GM18861 (cell line): ENCODE measurements at regions not wholly inside any gene's neighbourhood (a gene's known extent, or its start where the extent isn't known, plus 50 kb on each side); places are given as distances from the start of the nearest gene placed in this dataset.

Experiments
- ATAC-seq: cut with Tn5 transposase; IDR thresholded peaks from one replicate; pipeline ENCODE4 v1.9.1; 2021; ENCODE audit not compliant: unreplicated experiment

GRCh38 chr9:18067548-18068120 lies 406.3 kb upstream of the ADAMTSL1 start:
- no peak for ATAC-seq

DNA sequence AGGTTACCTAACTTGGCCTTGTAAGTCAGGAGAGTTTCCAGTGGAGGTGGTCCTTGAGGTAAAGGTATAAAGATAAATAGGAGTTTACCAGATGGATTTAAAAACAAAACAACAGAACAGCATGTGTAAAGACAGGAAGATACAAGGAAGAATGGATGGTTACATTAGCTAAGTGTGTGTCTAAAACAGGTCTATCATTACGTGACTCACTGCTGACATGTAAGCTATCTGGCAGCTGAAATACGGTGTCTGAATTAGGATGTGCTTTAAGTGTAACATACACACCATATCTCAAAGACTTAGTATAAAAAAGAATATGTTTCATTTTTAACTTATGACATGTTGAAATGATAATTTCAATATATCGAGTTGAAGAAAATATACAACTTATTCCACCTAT lies 405.1 kb upstream of the ADAMTSL1 start:
- no peak for ATAC-seq

- ATAC-seq = no peak
Observed at GRCh38 chr9:18071651-18072060, 402.3 kb upstream of the ADAMTSL1 start.

DNA sequence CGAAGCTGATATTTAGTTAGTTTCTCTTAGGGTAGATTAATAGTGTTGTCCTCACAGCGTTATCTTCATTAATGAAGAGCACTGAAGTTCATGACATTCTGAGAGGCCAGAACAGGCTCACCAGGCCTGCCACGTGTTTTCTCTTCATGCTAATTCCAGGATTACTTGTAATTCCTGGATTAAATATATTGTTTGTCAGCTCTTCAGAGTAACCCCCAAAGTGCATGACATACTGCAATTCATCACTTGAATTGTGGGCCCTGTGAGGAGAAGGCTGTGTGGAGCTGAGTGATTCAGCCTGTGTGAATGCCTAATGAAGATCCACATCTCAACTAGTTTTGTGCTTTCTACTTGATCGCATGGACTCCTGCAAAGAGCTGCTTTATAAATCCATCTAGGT lies 401.0 kb upstream of the ADAMTSL1 start:
- ATAC-seq = no peak

DNA sequence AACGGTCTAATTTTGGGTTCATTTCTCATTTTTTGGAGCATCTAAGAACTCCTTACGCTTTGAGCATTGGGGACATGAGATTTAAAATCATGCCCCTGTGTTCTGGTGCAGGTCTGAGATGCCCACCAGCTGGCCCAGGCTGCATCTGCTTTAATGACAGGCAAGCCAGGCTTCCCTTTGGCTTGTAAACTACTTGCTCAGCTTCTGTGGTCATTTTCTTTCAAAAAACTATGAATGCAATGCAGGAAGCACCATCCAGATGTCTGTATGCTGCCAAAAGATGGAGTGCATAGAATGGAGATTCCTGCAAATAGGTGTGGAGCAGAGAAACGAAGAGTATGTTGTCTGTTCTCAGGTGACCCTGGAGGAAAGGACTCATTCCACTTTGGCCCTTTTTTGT lies 399.9 kb upstream of the ADAMTSL1 start:
- ATAC-seq = no peak

DNA sequence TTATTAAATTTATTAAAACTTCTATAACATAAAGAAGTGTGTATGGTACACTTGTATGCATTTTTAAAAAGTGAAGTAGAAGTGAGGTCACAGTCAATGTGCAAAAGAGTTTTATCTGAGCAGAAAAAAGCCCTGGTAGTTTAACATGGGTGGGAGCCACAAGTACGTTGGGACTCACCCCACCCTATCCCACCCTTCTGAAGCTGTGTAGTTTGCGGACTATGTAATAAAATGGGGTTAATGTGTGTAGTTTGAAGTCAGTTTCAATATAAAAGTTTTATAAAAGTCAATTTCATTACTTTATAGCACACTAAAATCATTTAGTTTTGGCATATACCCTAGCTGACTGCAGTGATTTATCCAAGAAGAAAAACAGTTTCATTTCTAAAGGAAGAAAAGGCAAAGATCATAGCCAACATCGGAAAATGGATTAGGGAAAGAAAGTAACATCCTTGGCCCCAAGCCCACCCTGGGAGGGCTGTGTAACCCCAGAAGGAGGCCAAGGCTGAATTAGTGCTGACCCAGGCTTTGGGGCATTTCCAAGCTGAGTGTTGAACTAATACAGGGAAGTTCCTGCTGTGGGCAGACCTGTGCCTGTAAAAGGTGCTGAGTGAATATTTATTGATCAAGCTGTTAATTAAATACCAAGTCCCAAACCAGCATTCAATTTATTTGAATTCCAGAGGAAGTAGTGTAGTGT lies 398.6 kb upstream of the ADAMTSL1 start:
- no peak for ATAC-seq

GRCh38 chr9:18077941-18078678 lies 395.8 kb upstream of the ADAMTSL1 start:
- no peak for ATAC-seq

GRCh38 chr9:18092138-18092537 lies 381.8 kb upstream of the ADAMTSL1 start:
- no peak for ATAC-seq

DNA sequence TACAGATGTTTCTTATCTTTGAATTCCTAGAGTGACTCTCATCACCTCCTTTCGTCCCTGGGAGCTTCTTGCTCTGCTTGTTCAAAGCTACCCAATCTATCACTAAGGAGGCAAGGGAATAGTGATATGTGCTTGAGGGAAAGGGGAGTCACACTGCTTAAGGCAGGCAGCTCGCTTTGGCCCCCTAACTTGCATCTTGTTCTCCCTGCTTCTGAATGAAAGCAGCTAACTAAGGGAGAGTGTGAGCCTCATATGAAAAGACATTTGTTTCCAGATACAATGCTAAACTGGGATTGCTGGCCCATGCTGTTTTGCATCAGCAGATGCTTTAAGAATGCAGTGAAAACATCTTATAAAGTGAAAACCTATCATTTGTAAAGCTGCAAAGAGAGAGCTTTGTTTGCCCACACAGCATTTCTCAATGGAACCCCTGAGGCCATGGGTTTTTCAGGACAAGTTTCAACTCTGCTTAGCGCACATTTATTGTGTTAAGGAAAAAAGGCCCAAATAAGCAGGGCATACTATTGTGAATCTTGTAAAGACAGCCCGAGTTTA lies 367.9 kb upstream of the ADAMTSL1 start:
- no peak for ATAC-seq

GRCh38 chr9:18109675-18110074 lies 364.3 kb upstream of the ADAMTSL1 start:
- no peak for ATAC-seq

DNA sequence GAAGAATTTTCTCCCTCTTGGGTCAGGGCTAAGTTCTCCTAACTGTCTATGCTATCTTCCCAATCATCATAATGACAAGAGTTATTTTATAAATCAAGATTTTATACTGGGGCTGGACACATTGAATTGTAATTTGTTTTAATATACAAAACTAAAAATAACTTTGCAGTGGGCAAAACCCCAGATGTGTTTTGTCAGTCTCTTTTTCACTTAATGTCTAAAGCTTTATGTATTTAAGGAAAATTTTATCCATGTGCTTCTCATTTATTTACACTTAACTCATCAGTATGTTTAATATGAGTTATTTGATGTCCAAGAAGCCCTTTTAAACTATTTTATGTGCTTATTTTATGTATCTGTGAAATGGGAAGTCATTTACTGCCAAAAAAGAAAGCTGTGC lies 362.8 kb upstream of the ADAMTSL1 start:
- no peak for ATAC-seq

GRCh38 chr9:18114559-18115475 lies 359.1 kb upstream of the ADAMTSL1 start:
- no peak for ATAC-seq

GRCh38 chr9:18118268-18118667 lies 355.7 kb upstream of the ADAMTSL1 start:
- ATAC-seq = no peak

DNA sequence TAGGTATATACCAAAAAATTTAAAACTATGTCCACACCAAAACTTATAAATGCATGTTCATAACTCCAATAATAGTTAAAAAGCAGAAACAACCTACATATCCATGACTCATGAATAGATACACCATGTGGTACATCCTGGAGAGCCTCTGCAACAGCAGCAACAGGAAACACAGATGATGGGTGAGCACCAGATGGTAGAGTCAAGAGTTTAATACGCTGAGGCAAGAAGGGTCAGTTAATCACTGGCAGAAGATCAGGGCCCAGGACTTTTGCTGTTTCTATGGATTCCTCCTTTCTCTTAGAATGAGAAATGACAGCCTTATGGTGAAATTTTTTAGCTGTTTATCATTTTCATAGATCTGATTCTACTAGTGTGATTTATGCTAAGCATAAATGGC lies 351.8 kb upstream of the ADAMTSL1 start:
- no peak for ATAC-seq

DNA sequence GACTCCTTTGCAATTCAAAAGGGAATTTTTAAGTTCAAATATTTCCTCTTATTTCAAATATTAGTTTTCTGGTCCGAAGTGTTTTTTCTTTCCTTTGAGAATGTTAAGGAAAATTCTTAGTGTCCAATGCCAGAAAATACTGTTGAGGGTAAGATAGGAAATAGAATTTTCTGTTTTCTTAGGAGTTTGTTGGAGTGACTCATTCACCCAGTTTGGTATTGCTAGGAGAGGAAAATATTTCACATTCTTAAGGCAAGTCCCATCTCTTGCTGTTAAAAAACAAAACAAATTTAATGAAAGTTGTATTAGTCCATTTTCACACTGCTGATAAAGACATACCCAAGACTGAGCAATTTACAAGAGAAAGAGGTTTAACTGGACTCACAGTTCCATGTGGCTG lies 349.2 kb upstream of the ADAMTSL1 start:
- ATAC-seq = no peak

GRCh38 chr9:18126831-18127498 lies 347.0 kb upstream of the ADAMTSL1 start:
- ATAC-seq = no peak

GRCh38 chr9:18127499-18127875 lies 346.5 kb upstream of the ADAMTSL1 start:
- no peak for ATAC-seq

DNA sequence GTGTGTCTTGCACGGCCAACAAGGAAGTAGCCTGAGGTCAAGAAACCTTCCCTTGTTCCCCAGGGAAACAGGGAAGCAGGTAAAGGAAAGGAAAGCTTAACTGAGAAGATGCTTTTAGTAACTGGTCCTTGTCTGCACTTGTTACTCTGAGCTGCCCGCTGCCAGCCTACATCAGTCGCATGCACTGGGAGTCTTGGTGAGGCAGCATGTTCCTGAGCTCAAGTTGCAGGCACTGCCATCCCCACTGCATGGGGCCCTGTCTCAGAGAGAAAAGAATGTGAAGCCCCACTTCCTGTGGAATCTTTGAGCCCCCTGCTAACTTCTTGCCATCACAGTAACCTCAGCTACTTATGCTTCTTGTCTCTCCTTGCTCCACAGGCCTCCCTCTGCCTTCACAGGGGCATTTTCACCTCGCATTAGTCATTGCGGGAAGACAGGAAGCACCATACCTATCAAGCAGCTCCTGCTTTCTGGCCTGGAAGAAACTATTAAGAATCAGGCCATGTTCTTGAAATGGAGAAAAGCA lies 344.1 kb upstream of the ADAMTSL1 start:
- no peak for ATAC-seq

DNA sequence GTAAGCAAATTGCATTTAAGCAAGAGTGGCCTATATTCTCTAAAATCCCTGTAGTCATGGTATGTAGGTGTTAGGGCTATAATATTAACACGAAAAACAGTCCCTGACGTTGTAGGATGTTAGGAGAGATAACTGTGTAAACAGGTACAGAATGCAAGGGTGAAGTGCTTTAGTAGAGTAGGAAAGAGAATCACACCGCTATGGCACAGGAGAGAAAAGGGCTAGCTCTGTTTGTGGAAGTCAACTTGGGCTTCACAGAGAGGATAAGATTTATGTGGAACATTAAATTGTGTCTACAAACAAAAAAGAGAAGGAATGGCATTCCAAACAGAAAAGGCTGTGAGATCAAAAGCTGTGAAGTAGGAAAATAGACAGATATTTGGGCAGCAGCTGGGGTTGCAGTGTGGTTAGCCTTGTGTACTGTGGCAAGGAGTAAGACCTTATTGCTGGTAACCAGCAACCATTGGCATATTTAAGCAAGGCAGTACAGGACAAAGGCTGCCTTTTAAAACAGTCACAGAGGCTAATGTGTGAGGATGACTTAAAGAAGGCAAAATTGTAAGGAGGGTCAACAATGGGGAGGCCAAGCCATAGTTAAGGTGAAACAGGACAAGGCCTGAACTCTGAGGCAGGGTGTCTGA lies 337.5 kb upstream of the ADAMTSL1 start:
- no peak for ATAC-seq

- ATAC-seq = no peak
Observed at GRCh38 chr9:18137815-18138214, 336.1 kb upstream of the ADAMTSL1 start.
